Fibroblast of skin of back (primary cell): ENCODE measurements at regions not wholly inside any gene's neighbourhood (a gene's known extent, or its start where the extent isn't known, plus 50 kb on each side); places are given as distances from the start of the nearest gene placed in this dataset.
"Not testable (repeated sequence)": the region's sequence is repeated elsewhere in the genome, so short reads cannot be mapped to it uniquely, and the experiment has no call there.

Experiments used
- DNase-seq: peaks from one replicate; pipeline ENCODE4 v3.0.0-alpha.2; 2013

DNA sequence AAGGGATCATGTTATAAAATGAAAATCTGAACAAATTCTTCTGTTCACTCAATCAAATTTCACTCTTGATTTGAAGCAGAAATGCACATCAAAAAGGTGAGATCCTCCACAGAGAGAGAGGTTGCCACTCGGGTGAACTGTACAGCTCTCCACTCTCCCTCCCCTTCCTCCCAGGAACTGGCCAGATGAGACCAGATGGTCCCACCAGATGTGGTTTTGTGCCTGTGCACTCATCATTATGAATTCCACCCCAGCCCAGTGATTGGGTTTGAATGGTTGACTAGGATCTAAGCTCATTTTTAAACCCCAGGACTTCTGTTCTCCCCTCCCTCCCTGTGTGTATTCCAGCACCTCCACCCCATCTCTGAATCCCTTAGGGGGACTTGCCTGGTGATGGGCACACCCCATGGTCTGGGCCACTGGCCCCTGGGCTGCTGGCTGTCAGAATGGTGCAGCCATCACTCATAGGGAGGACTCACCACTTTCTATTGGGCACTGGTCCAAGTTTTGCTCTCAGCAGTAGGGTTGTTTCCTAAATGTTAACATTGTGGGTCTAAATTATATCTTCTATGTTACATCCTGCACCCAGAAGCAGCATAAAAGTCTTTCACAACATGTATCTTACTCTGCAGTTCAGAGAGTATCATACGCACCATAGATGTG, 393.1 kb downstream of the TNS3 start:
- DNase-seq = no peak

DNA sequence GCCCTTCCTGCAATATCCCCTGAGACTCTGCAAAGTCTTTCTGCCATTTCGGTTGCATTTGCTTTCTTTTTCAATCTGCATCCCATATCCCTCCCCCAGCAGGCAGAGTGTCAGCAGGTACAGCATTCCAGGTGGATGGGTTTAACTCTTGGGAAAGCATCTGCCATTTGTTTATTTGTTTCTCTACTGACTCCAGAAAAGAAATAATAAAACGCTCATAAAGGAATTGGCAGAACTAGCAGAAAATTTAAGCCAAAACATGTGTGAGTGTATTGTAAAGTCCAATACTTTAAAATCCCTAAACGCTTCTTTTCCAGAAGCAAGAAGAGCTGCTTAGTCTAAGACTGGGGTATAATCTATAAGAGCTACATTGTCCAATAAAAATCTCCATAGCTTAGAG, 393.8 kb downstream of the TNS3 start:
- no peak for DNase-seq

DNA sequence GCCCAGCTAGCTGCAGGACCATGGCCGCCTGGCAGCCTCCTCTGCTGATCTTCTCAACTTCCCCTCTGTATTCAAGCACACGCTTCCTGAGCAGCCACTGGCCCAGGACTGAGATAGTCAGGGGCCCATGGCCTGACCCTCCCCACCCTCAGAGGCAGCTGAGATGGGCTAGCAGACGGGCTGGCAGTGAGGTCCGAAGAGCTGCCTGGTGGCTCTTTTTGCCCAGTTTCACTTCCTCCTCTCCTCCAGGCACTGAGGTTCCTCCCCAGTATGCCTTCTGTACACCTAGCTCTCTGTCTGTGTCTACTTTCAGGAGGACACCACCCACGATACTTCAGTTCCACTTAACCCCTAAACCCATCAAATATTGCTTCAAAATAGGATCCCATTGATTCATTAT, 395.6 kb downstream of the TNS3 start:
- DNase-seq = no peak

DNA sequence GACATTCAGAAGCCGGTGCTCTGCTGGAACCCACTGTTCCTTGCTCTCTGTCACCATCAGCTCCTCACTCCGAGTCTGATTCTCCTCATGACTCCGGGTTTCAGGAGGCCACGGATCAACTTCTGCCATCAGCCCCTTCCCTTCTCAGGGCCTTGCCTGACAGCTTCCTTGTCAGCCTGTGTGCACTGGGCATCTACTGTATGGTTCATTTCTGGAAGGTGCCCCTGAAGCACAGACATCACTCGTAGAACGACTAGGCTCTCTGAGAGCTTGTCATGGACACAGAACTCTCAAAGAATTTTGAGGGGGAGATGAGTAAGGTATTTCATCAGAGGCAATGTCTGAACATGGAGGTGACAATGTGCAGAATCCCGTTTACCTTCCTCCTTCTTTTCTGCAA, 396.1 kb downstream of the TNS3 start:
- DNase-seq = no peak

DNA sequence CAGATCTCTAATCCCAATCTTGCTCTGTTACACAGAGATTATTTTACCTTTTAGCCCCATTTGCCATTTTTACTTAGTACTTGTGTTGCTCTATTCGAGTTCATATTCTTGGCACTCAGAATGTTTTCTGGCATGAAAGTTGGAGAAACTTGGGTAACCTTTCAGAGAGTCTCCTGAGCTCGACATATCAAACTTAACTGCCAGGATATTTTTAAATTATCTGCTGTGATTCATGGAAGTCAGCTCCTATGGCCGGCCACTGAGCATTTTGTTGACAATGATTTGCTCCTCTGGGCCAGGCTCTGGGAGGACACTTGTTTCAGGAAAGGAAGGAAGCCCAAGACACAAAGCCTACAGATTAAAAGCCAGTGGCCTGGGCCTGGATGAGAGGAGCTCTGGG, 396.7 kb downstream of the TNS3 start:
- DNase-seq = no peak

DNA sequence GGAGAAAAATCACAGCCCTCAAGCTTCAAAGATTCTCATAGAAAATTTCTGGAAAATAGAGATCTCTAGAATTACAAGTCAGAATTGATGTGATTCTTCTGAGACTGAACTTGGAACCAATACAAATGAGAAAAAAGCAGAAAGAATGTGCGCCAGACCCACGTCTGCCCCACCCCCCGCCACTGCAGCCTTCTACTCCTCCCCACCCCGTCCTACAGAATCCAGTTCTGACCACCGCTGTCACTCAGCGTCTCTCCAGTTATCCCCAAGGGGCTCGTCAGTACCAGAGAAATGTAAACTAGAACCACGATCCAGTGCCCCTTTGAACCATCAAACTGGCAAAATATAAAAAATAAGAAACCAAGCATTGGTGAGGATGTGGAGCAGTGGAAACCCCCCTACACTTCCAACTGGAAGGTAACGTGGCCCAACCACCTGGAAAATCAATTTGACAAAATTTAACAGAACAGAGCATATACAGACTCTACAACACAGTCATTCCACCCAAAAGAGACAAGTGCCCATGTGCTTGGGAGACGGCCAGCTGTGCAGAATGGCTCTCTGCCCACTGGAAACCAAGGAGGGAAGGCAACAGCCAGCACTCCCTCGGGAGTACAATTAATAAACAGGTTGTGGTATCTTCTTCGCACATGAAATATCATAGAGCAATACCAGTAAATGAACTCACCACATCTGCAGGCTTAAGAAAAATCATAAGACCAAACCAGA, 397.9 kb downstream of the TNS3 start:
- DNase-seq = no peak

DNA sequence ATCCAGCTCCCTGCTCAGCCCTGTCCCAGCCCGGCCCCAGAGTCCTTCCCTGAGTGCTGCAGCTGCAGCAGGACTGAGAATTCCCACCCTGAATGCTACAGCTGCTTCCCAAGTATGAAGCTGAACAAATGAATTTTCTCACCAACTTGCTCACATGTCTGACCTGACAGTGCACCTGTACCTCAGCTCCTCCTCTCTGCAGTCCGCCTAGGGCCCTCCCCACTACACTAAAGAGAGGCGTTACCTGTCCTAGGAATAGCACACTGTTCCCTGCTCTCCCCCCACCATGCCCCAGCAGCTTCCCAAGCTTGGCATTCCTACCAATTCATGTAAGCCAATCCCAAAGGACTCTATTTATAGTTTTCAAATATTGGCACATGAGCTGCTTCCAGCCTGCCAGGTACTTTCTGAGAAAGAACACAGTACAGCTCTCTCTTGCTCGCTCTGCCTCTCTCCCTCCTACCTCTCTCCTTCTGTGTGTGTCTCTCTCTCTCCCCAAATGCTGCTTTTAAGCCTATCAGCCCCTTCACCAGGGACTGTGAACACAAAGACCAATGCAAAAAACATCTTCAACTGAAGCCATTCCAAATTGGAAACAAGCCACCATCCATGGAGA, 400.1 kb downstream of the TNS3 start:
- no peak for DNase-seq

DNA sequence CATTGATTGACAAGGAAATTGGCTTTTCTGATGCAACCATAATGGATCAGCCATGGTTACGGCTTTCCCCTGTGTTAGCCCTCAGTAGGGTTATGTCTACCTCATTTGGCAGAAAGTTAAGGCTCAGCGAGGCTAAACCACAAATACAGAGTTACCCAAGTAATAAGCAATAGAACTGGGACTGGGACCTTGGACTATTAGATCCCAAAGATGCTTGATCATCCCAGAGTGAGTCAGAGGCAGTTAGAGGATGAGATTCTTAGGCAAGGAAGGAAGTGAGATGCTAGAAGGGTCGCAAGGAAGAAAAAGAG, 401.4 kb downstream of the TNS3 start:
- no peak for DNase-seq

DNA sequence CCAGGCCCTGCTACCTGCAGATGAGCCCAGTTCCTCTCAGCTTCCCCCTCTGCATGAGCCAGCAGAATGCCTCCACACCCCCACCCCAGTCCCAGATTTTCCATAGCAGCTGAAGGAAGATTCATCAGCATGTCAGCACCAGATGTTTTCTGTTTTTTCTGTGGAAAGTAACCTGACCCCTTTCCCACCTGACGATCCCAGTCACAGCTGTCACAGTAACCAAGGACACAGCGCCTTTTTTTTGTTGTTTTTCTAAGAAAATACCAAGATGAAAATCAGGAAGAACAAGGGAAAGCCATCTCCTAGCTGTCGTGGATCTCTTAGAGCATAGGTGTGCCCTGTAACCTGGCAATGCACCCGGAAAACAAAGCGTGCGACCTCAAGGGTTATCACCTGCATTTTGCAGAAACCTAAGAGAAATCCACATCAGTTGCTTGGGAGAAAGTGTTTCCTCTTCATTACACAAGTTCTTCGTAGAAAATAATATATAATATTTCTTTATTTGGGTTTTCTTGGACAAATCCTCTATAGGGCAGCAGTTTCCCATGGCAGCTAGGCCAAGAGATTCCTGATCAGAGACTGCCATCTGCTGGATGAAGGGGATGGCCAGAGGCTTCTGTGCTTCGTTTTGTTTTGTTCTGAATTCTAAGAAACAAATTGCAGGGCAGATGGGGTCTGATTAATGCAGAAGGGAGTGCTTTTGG, 401.9 kb downstream of the TNS3 start:
- peak; percentile 66 for DNase-seq

DNA sequence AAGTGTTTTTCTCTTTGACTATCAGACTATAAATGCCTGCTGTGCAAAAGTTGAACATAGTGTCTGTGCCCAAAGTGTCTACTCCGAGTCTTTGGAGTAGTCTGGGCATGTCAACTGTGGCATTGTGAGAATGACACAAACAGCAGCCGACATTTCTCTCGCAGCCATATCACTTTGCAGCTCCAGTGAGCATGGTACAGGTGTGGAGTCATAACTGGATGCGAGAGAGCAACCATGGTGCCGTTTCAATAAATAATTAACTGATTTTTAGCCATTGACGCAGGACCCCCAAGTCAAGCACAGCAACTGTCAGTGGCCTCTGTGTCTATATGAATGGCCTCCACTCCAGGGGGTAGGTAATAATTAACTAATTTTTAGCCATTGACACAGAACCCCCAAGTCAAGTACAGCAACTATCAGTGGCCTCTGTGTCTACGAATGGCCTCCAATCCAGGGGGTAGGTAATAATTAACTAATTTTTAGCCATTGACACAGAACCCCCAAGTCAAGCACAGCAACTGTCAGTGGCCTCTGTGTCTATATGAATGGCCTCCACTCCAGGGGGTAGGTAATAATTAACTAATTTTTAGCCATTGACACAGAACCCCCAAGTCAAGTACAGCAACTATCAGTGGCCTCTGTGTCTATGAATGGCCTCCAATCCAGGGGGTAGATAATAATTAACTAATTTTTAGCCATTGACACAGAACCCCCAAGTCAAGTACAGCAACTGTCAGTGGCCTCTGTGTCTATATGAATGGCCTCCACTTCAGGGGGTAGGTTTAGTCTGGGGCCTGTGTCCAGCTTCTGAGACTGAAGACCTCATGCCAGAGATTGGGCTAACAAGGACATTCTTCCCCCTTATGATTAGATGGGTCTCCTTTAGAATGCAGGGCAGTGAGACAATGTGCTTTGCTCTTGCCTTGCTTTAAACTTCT, 409.0 kb downstream of the TNS3 start:
- DNase-seq = not testable (repeated sequence)

DNA sequence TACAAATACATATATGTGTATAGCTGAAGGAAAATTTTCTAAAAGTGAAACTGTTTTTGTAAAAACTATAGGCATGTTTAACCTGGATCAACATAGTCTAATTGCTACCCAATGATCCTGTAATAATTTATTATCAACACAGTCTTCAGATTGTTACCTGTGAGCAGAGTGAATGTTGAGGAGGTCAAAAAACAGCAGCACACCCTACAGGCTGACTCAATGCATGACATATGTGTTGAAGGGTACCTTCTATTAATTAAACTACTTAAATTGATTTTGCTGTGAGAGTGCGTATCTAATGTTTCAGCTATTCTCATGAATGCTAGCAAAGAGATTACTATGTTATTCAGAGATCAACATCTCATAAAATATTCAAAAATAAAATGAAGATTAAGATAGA, 411.4 kb downstream of the TNS3 start:
- DNase-seq = no peak

DNA sequence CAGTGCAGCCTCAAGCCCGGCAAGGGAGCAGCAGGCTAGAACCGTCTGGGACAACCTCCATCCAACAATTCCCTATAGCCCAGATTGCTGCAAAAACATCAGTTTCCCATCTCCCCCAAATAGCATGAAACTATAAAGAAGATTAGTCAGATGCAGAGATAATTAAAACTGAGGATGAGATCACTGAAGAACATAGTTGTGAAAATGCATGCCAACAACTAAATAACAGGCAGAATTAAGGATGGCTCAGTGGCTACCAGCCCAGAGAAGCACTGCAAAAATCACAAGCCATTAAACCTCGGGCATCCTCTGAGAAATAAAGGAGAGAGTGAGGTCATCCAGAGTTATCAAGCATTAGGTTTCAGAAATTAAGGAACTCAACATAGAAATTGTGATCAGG, 427.1 kb downstream of the TNS3 start:
- no peak for DNase-seq

DNA sequence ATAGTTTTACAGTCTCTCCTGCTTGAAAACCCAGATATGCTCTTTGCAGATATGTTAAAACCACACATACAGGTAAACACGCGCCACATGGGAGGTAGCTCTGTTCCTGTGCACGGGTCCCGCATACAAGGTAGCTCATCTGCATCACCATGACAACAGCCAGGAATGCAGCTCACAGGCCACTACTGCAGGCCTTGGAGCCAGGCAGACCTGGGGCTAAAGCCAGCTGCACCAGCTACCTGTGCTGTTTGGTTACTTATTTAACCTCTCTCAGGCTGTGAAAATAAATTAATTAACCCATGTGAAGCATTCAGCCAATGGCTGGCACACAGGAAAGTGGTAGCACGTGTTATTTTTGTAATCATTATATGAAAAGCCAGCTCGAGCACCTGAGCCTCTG, 428.3 kb downstream of the TNS3 start:
- DNase-seq = no peak

DNA sequence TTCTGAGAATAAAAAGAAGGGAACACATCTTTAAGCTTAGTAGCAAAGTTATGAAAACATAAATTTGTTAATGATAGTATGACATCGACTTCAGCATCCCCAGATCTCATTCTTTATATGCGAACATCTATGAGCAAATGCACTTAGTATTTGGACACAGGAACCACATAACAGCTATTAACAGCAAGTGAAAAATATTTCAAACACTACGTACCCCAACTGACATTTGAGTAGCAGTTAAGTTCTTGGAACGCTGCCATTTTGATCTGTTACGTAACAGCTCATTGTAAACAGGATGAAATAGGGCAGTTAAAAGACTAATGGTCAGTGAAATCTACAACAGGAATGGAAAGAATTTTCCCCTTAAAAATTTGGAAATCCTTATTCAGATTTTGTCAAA, 428.9 kb downstream of the TNS3 start:
- peak; percentile 82 for DNase-seq

DNA sequence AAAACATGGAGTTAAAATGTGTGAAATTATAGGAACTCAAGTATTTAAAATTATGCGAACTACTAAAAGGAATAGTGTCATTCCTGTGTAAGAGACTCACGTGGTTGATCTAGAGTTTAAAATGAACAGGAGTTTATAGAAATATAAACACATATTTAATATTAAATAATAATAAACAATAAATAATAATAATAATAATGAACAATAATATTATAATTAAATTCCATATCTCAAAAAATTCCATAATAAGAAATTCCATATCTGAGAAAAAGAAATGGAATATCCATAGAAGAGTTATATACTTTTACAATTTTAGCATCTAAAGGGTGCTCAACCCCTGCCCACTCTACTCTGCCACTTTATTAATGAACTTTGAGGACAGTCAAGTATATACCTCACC, 429.6 kb downstream of the TNS3 start:
- DNase-seq = no peak

DNA sequence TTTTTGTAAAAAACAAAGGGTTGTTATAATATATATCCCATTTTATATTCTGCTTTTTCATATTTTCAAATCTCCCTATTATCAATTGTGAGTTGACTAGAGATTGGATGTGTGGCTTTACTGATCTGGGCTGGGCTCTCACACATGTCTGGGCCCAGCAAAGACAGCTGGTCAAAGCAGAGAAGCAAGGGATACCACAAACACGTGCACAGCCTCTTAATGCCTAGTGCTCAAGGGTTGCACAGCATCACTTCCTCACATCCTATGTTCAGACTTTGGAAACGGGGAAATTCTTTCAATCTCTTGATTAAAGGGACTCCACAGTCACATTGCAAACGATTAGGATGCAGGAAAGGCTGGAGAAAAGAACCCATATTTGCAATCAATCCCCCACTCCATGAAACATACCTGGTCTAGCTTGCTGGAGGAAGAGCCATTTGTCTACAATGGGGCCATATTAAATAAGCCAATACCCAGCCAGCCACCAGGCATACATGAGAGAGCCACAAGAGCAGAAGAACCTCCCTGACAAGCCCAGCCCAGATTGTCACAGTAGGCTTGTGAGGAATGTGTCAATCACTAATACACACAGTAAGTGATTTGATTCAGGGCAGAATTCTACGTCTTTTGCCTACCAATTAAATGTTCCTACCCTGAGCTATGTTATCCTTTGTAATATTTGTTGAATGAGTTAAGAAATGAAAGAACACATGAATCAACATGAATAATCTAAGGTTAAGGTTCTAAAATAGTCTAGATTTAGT, 431.2 kb downstream of the TNS3 start:
- DNase-seq = peak; percentile 42

DNA sequence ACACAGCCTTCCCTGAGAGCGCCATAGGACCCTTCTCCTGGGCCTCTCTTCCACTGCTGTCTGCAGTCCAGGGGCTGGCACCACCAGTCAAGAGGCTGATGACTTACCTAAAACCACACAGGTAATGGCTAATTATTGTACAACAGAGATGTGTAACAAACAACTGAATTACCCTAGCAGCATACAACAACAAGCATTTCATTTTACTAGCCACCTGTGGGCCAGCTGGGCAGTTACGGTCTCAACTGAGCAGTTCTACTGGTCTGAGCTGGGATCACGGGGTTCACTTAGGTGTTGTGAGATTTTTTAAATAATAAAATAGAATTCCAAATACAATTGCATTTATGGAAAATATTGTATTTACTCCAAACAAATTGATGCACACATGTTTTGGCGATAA, 431.9 kb downstream of the TNS3 start:
- no peak for DNase-seq

DNA sequence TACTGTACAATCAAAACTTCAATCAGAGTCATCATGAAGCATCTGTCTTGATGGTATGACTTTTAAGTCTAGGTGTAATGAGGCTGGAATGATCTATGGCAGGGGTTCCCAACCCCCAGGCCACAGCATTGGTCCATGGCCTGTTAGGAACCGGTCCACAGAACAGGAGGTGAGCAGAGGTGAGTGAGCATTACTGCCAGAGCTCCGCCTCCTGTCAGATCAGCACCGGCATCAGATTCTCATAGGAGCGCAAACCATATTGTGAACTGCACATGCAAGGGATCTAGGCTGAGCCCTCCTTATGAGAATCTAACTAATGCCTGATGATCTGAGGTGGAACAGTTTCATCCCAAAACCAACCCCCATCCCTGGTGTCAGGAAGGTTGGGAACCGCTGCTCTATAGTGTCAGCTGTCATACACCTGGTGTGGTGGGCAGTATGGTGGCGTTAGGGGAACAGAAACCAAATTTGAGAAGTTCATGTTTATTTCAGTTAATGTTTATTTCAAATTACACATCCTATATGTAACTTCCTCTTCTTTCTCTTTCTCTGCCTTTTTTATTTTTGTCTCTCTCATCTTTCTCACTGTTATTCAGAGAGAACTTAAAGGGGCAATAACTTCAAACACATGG, 432.6 kb downstream of the TNS3 start:
- DNase-seq = no peak

DNA sequence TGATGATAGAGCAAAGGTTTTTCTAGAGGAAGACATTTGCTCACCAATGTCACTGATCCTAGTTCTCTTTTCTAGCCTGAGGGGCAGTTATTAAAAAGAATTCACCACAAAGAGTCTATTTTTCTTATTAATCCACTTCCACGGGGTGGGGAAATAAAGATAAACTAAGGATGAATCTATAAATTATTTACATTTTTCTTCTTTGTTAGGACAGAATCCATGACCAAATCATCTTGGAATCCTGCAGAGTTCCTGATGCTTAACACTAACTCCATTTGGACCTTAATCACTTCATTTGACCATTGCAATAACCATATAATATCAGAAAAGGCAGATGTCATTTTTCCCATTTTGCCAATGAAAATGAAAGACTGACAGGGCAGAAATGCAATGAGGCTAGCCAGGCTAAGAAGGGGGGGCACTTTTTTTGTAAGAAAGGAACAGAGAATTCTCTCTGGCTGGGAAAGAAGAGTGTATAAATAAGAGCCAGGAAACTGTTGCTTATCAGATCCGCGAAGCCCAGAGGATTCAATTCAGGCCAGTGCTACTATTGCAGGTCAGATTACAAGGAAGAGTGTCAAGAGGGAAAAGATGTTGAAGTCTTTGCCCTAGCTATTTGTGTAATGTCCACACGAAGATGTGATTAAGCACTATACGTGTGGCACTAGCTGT, 433.2 kb downstream of the TNS3 start:
- peak; percentile 49 for DNase-seq

DNA sequence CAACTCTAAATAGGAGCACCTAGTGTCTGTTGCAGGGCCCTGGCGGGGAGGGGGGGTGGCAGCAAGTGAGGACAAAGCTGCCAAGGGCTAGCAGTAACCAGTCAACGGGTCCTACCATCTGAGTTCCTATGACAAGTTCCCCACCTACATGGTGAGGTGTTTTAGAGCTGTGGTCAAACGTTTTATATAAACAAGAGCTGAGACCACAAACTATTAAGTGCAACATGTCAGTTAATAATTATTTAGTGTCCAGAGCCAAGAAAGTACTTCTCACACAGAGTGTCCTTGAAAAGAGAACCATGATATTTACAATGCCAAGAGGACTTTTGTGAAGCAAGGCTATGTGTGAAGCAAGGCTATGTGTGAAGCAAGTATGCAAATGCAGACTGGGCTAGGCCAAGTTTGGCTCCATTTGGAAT, 434.7 kb downstream of the TNS3 start:
- DNase-seq = no peak

DNA sequence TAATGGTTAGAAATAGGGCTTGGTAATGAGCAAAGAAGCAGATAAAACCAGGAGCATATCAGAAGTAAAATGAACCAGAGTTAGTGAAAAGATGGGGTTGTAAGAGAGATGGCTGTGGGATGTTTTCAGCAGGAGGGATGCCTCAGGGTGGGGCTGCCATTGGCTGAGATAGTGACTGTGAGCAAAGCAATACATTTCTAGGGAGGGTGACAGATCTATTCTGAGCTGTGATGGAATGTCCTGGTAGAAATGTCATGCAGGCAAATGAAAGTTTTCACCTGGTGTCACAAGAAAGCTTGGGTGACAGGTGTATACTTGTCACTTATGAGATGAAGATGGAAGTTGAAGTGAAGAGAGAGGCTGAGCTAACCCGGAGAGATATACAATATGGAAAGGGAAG, 435.9 kb downstream of the TNS3 start:
- no peak for DNase-seq
